GM23248 (cell line): ENCODE measurements at regions not wholly inside any gene's neighbourhood (a gene's known extent, or its start where the extent isn't known, plus 50 kb on each side); places are given as distances from the start of the nearest gene placed in this dataset.

Experiments
- EZH2 ChIP-seq: fragments of 200-600 bp; sonication (generic); IDR thresholded peaks from 2 replicates; pipeline ENCODE4 v1.6.1; 2018; ENCODE audit warnings: antibody characterized with exemption, mild to moderate bottlenecking; ENCODE audit not compliant: insufficient read depth, poor library complexity, severe bottlenecking
- EZH2phosphoT487 ChIP-seq: fragments of 200-600 bp; sonication (generic); IDR thresholded peaks from 2 replicates; pipeline ENCODE4 v1.6.1; 2018; ENCODE audit warnings: antibody characterized with exemption, moderate library complexity, mild to moderate bottlenecking, low read depth; ENCODE audit not compliant: insufficient read depth

GRCh38 chr9:81479573-81479972, 209.8 kb downstream of the TLE1 start:
- TF ChIP-seq EZH2 (no peak), EZH2phosphoT487 (no peak)
